ENCODE measurements at regions not wholly inside any gene's neighbourhood (a gene's known extent, or its start where the extent isn't known, plus 50 kb on each side); places are given as distances from the start of the nearest gene placed in this dataset.
"Not testable (repeated sequence)": the region's sequence is repeated elsewhere in the genome, so short reads cannot be mapped to it uniquely, and the experiment has no call there.

- DNase-seq, result no peak
These were observed 87.5 kb upstream of the TOP1 start for GRCh38 chr20:40941133-40941610.

GRCh38 chr20:40942006-40942405, 86.6 kb upstream of the TOP1 start:
- no peak for DNase-seq

- DNase-seq, result no peak
These were observed 85.8 kb upstream of the TOP1 start for GRCh38 chr20:40942775-40943174.

GRCh38 chr20:40943591-40943990, 85.0 kb upstream of the TOP1 start:
- no peak for DNase-seq

- DNase-seq, result no peak
These were observed 83.4 kb upstream of the TOP1 start for GRCh38 chr20:40945189-40945588.

GRCh38 chr20:40945754-40946450, 82.7 kb upstream of the TOP1 start:
- no peak for DNase-seq

GRCh38 chr20:40946451-40946850, 82.2 kb upstream of the TOP1 start:
- DNase-seq, result no peak

GRCh38 chr20:40948465-40949267, 80.0 kb upstream of the TOP1 start:
- no peak for DNase-seq

GRCh38 chr20:40949346-40949745, 79.3 kb upstream of the TOP1 start:
- DNase-seq, result no peak

GRCh38 chr20:40952136-40952535, 76.5 kb upstream of the TOP1 start:
- DNase-seq, result no peak

- DNase-seq, result no peak
These were observed 75.2 kb upstream of the TOP1 start for GRCh38 chr20:40953416-40953815.

GRCh38 chr20:40953856-40954255, 74.8 kb upstream of the TOP1 start:
- DNase-seq, result no peak

- no peak for DNase-seq
These were observed 74.0 kb upstream of the TOP1 start for GRCh38 chr20:40954521-40955165.

GRCh38 chr20:40955326-40955725, 73.3 kb upstream of the TOP1 start:
- DNase-seq, result no peak

- DNase-seq, result not testable (repeated sequence)
These were observed 72.8 kb upstream of the TOP1 start for GRCh38 chr20:40955826-40956225.

GRCh38 chr20:40956542-40957264, 71.9 kb upstream of the TOP1 start:
- no peak for DNase-seq

- DNase-seq, result no peak
These were observed 71.3 kb upstream of the TOP1 start for GRCh38 chr20:40957265-40957760.

GRCh38 chr20:40958598-40958997, 70.0 kb upstream of the TOP1 start:
- DNase-seq, result no peak

- DNase-seq, result no peak
These were observed 69.1 kb upstream of the TOP1 start for GRCh38 chr20:40959325-40960092.

GRCh38 chr20:40960101-40960500, 68.5 kb upstream of the TOP1 start:
- DNase-seq, result no peak

GRCh38 chr20:40960521-40960956, 68.1 kb upstream of the TOP1 start:
- DNase-seq, result no peak

GRCh38 chr20:40961176-40961575, 67.4 kb upstream of the TOP1 start:
- no peak for DNase-seq

Data from stimulated activated CD4-positive, alpha-beta T cell treated with anti-CD3 and anti-CD28 coated beads, Interleukin-4, amount 100 ng/mL, for 24 hours (primary cell).